Kidney epithelial cell (primary cell): ENCODE measurements at regions not wholly inside any gene's neighbourhood (a gene's known extent, or its start where the extent isn't known, plus 50 kb on each side); places are given as distances from the start of the nearest gene placed in this dataset.
"Not testable (repeated sequence)": the region's sequence is repeated elsewhere in the genome, so short reads cannot be mapped to it uniquely, and the experiment has no call there.

ENCODE experiments used
- DNase-seq: peaks from one replicate; pipeline ENCODE4 v3.0.0-alpha.2; 2010; ENCODE audit warnings: low read depth
- H3K27me3 ChIP-seq: 2 replicates; pipeline ENCODE4 v1.6.0; 2011; ENCODE audit warnings: low read length; ENCODE audit not compliant: control insufficient read depth, insufficient read depth
- H3K36me3 ChIP-seq: 2 replicates; pipeline ENCODE4 v1.5.1; 2011; ENCODE audit warnings: low read length; ENCODE audit not compliant: control insufficient read depth, insufficient read depth
- H3K4me3 ChIP-seq: 2 replicates; pipeline ENCODE4 v1.5.1; 2011; ENCODE audit warnings: low read depth, mild to moderate bottlenecking, control low read depth, low read length
- TF ChIP-seq, protein P1 (sequence below): IDR thresholded peaks from 2 replicates; pipeline ENCODE4 v1.5.1; 2011; ENCODE audit warnings: mild to moderate bottlenecking, moderate library complexity, low read length, control low read depth, inconsistent platforms; ENCODE audit not compliant: insufficient read depth, poor library complexity, severe bottlenecking

DNA sequence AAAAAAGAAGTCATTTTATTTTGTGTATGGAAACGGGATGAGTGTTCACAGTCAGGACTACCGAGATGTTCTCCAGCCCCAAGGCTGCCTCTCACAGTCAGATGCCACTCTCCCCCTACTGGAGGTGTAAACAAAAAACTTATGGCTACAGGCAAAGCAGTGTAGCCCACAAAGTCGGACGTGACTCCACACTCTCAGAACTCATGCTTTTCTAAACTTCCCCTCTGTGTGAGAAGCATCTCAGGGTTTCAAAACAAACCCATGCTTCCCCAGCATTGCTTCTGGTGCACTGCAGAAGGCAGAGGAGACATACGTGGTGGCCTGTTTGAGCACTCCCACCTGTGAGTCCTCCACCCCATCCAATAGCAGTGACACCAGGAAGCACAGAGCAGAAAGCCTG is 580.3 kb downstream of the BNC2 start:
- Histone ChIP-seq H3K27me3 (no peaks in the 10 kb centered on the region), H3K4me3 (no peak overlapping the region), H3K36me3 (no peaks in the 10 kb centered on the region)
- TF ChIP-seq, protein P1, sequence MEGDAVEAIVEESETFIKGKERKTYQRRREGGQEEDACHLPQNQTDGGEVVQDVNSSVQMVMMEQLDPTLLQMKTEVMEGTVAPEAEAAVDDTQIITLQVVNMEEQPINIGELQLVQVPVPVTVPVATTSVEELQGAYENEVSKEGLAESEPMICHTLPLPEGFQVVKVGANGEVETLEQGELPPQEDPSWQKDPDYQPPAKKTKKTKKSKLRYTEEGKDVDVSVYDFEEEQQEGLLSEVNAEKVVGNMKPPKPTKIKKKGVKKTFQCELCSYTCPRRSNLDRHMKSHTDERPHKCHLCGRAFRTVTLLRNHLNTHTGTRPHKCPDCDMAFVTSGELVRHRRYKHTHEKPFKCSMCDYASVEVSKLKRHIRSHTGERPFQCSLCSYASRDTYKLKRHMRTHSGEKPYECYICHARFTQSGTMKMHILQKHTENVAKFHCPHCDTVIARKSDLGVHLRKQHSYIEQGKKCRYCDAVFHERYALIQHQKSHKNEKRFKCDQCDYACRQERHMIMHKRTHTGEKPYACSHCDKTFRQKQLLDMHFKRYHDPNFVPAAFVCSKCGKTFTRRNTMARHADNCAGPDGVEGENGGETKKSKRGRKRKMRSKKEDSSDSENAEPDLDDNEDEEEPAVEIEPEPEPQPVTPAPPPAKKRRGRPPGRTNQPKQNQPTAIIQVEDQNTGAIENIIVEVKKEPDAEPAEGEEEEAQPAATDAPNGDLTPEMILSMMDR, result no peak
- no peak for DNase-seq

DNA sequence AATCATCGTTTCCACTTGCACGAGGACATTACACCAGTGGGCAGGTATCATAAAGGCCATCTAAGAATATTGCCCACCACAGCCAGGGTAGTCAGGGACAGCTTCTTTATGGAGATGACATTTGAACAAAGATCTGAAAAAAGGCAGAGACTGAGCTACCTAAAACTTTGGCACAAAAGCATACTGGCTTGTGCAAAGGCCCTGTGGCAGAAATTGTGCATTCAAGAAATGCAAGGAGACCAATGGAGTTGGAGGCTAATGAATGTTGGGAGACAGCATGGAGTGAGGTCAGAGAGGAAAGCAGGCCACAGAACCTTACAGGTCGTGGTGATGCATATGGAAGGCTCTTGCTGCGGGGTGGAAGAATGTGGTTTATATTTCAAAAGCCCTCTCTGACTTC is 578.5 kb downstream of the BNC2 start:
- DNase-seq, result no peak
- H3K27me3 ChIP-seq, result no peaks in the 10 kb centered on the region
- no peak overlapping the region for H3K4me3 ChIP-seq
- TF ChIP-seq, protein P1, result no peak
- no peaks in the 10 kb centered on the region for H3K36me3 ChIP-seq

DNA sequence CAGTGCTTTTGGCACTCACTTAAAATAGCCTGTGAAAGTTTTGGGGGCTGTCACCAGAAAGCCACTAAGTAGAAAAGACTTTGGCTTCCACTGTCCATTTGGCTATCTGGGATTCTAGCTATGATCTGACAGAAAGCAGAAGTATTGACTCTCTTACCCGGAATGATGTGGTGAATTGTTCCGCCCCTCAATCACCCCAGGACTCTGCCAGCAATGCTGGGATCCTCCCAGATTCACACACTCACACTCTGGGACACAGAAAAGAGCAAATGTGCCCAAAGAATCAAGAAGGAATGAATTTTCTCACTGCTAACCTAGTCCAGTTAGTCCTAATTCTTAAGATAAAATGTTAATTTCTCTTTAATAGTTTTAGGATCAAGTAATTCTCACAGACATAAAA is 576.9 kb downstream of the BNC2 start:
- Histone ChIP-seq H3K4me3 (no peak overlapping the region), H3K36me3 (no peaks in the 10 kb centered on the region), H3K27me3 (no peaks in the 10 kb centered on the region)
- no peak for DNase-seq
- TF ChIP-seq, protein P1, result no peak

DNA sequence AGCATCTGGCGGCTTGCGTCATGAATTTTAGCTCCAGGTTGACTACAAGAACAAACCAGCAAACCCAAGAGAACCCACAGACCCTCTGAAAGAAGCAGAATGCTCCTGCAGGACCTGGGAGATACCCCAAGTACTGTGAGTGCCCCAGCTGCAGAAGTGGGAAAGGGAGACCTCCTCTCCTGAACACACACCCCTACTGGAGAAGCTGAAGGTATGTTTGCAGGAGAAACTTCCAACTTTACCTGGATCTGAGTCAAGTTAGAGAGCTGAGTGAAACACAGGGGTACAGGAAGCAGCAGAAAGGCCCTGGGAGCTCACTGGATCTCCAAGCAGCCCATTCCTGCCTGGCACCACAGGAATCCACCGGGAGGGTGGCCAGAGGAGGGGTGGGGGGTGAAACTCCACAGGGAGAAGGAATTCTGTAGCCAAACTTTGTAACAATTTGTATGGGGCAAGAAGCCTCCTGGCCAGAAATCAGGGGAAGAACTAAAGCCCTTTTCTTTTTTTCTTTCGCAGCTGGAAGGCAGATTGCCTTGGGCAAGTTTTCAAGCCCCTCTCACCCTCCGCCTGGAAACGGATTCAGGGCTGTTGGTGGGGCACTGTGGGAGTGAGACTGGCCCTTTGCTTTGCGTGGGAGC is 576.2 kb downstream of the BNC2 start:
- no peak for DNase-seq
- TF ChIP-seq, protein P1, result no peak
- Histone ChIP-seq H3K4me3 (no peak overlapping the region), H3K27me3 (no peaks in the 10 kb centered on the region), H3K36me3 (no peaks in the 10 kb centered on the region)

DNA sequence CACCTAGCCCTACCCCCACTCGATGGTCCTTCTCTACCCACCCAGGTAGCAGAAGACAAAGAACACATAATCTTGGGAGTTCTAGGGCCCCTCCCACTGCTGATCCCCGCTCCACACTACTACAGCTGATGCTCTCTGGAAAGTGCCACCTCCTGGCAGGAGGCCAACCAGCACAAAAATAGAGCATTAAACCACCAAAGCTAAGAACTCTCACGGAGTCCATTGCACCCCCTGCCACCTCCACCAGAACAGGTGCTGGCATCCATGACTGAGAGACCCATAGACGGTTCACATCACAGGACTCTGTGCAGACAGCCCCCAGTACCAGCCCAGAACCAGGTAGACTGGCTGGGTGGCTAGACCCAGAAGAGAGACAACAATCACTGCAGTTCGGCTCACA is 575.5 kb downstream of the BNC2 start:
- H3K27me3 ChIP-seq, H3K36me3 ChIP-seq, DNase-seq, H3K4me3 ChIP-seq: not testable (repeated sequence)

DNA sequence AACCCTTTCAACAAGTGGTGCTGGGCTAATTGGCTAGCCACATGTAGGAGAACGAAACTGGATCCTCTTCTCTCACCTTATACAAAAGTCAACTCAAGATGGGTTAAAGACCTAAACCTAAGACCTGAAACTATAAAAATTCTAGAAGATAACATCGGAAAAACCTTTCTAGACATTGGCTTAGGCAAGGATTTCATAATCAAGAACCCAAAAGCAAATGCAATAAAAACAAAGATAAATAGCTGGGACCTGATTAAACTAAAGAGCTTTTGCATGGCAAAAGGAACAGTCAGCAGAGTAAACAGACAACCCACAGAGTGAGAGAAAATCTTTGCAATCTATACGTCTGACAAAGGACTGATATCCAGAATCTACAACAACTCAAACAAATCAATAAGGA is 571.1 kb downstream of the BNC2 start:
- DNase-seq, H3K4me3 ChIP-seq, H3K27me3 ChIP-seq, H3K36me3 ChIP-seq: not testable (repeated sequence)

DNA sequence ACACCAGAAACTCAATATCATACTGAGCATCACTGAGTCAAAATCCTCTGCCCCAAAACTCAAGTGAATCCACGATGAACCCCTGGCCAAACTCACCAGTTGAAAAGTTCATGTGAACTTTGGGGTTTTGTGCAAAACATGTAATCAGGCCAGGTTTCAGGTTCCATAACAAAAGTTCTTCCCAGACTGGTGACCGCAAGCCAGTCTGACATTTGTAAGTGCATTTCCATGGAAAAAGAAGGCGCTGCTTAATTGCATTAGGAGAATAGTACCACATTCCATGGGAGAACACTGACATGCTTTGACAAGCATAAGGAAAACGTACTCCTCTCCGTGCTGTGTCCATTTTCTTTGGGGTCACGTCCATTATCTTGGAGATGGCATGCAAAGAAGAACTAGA is 567.0 kb downstream of the BNC2 start:
- Histone ChIP-seq H3K27me3 (no peaks in the 10 kb centered on the region), H3K36me3 (no peaks in the 10 kb centered on the region), H3K4me3 (no peak overlapping the region)
- TF ChIP-seq, protein P1, result no peak
- DNase-seq, result no peak
